ENCODE measurements at regions not wholly inside any gene's neighbourhood (a gene's known extent, or its start where the extent isn't known, plus 50 kb on each side); places are given as distances from the start of the nearest gene placed in this dataset.

DNA sequence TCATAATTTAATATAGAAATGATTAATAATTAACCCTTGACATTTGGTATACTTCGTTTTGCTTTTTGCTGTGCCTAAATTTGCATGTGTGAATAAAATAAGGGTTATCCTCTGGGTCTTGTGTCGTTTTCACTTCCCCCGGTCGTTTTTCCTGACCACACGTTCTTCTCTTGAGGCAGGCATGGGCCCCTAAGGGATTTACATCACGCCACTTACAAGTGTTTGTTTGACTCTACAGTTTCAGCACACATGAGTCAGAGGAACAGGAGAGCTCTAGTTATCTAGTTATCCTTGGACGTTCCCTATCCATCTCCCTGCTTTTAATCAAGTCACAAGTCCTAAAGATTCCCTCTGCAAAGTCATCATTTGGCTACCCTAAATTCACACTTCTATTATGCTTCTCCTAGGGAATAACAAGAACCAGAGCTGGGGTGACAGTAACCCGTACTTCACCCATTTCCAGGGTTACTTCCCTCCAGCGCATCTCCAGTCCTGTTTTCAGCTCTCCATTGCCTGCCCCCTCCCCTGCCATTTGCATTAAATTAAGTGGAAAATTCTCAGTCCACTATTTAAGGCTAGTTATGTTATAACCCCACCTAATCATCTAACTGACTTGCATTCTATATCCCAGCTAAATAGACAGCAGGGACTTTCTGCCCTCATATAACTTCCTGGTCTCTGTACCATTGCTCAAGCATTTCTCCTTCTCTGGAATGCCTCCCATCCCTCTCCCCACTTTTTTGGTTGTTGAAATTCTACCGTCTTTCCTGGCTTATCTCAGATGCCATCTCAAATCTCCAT, 206.9 kb downstream of the PTEN start:
- ChIA-PET CTCF (interaction anchor here (1.0 to 6.5 kb wide), 2 partner anchors 9 to 22 kb away, joined by 5 to 36 read pairs; no protein-coding TSS in a partner anchor), RAD21 (ENCODE audit: unreplicated experiment) (interaction anchor here (0.5 to 8.0 kb wide), 10 partner anchors 10 to 322 kb away, joined by 3 to 89 read pairs (median 7); no protein-coding TSS in a partner anchor), SMC1A (ENCODE audit: uncharacterized antibody, unreplicated experiment) (interaction anchor here (0.5 to 19.3 kb wide), 9 partner anchors 9 to 319 kb away, joined by 3 to 229 read pairs (median 6); no protein-coding TSS in a partner anchor), POLR2A (interaction anchor here (0.6 to 2.4 kb wide), 4 partner anchors 13 to 208 kb away, joined by 3 to 9 read pairs (median 6); no protein-coding TSS in a partner anchor)
- intact Hi-C loops (cut with micrococcal nuclease; ENCODE audit: unreplicated experiment) (loop anchor here (1.0 kb wide), 3 partner anchors 10 to 201 kb away; no protein-coding TSS in a partner anchor), in situ Hi-C loops (cut with MboI) (no loop called here)
- Histone ChIP-seq H3K36me3 (ENCODE audit: control insufficient read depth in 2 of 2, insufficient read depth in 2 of 2, low read length in 1 of 2) (no peaks in the 10 kb centered on the region), H2AFZ (ENCODE audit: control insufficient read depth, low read depth, low read length) (no peak overlapping the region), H3K4me2 (ENCODE audit: control insufficient read depth, insufficient read depth) (peak overlapping the region; percentile 79), H3K9ac (ENCODE audit: control insufficient read depth, insufficient read depth, low read length) (peak overlapping the region; percentile 41), H3K9me3 (replicated peaks; ENCODE audit: control insufficient read depth, insufficient read depth, low read length) (no peaks in the 10 kb centered on the region), H3K27ac (ENCODE audit: control insufficient read depth, insufficient read depth) (peak overlapping the region; percentile 73), H4K20me1 (ENCODE audit: control insufficient read depth, insufficient read depth) (no peaks in the 10 kb centered on the region), H3K27me3 (replicated peaks in 1 of 2; ENCODE audit: control insufficient read depth in 2 of 2, insufficient read depth in 2 of 2, low read length in 1 of 2) (no peaks in the 10 kb centered on the region), H3K79me2 (ENCODE audit: control insufficient read depth, insufficient read depth, low read length) (no peaks in the 10 kb centered on the region), H3K4me3 (0 out of 2 replicates have a peak overlapping the region, but pooled peaks have one; percentile 18), H3K4me1 (ENCODE audit: control insufficient read depth, insufficient read depth, low read length) (peaks cover 69% of the 10 kb centered on the region)
- ATAC-seq (peak; percentile 74), FAIRE-seq (peak; percentile 47), DNase-seq (ENCODE audit: low read depth, low spot score) (peak; percentile 92)
- BruUV-seq (replicated peaks): TSS peak; percentile 39
- WGBS (ENCODE audit: insufficient coverage, insufficient replicate concordance, low lambda C conversion rate, missing lambda C conversion rate): 19% methylated on average over 10 of the region's 10 CpGs
- peak; percentile 33; the same call in 1 of the 2 replicates for TF ChIP-seq RAD21 (IDR thresholded peaks at IDR 0.05; ENCODE audit: insufficient read depth, low read depth, low read length)
- TF ChIP-seq DPF2 (IDR thresholded peaks at IDR 0.05): peak; percentile 92
- peak; percentile 31; the same call in 1 of the 2 replicates for TF ChIP-seq RAD51 (IDR thresholded peaks at IDR 0.05)
- peak; percentile 93 for TF ChIP-seq MTA2 (IDR thresholded peaks at IDR 0.05; ENCODE audit: low read depth)
- TF ChIP-seq, protein P1, sequence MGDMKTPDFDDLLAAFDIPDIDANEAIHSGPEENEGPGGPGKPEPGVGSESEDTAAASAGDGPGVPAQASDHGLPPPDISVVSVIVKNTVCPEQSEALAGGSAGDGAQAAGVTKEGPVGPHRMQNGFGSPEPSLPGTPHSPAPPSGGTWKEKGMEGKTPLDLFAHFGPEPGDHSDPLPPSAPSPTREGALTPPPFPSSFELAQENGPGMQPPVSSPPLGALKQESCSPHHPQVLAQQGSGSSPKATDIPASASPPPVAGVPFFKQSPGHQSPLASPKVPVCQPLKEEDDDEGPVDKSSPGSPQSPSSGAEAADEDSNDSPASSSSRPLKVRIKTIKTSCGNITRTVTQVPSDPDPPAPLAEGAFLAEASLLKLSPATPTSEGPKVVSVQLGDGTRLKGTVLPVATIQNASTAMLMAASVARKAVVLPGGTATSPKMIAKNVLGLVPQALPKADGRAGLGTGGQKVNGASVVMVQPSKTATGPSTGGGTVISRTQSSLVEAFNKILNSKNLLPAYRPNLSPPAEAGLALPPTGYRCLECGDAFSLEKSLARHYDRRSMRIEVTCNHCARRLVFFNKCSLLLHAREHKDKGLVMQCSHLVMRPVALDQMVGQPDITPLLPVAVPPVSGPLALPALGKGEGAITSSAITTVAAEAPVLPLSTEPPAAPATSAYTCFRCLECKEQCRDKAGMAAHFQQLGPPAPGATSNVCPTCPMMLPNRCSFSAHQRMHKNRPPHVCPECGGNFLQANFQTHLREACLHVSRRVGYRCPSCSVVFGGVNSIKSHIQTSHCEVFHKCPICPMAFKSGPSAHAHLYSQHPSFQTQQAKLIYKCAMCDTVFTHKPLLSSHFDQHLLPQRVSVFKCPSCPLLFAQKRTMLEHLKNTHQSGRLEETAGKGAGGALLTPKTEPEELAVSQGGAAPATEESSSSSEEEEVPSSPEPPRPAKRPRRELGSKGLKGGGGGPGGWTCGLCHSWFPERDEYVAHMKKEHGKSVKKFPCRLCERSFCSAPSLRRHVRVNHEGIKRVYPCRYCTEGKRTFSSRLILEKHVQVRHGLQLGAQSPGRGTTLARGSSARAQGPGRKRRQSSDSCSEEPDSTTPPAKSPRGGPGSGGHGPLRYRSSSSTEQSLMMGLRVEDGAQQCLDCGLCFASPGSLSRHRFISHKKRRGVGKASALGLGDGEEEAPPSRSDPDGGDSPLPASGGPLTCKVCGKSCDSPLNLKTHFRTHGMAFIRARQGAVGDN (IDR thresholded peaks at IDR 0.05): 0 out of 2 replicates have a peak, but pooled peaks have one; percentile 16
- peak; percentile 98 for TF ChIP-seq FOXM1 (IDR thresholded peaks at IDR 0.05; ENCODE audit: low read depth, low read length)
- TF ChIP-seq, protein P2, sequence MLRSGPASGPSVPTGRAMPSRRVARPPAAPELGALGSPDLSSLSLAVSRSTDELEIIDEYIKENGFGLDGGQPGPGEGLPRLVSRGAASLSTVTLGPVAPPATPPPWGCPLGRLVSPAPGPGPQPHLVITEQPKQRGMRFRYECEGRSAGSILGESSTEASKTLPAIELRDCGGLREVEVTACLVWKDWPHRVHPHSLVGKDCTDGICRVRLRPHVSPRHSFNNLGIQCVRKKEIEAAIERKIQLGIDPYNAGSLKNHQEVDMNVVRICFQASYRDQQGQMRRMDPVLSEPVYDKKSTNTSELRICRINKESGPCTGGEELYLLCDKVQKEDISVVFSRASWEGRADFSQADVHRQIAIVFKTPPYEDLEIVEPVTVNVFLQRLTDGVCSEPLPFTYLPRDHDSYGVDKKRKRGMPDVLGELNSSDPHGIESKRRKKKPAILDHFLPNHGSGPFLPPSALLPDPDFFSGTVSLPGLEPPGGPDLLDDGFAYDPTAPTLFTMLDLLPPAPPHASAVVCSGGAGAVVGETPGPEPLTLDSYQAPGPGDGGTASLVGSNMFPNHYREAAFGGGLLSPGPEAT (IDR thresholded peaks at IDR 0.05; ENCODE audit: low read depth): peak; percentile 92
- peak; percentile 77; the same call in 1 of the 2 replicates for TF ChIP-seq CHD2 (IDR thresholded peaks at IDR 0.05; ENCODE audit: borderline replicate concordance, low read depth, low read length)
- peak; percentile 88 for TF ChIP-seq ATF7 (IDR thresholded peaks at IDR 0.05; ENCODE audit: low read depth)
- TF ChIP-seq NFXL1 (IDR thresholded peaks at IDR 0.05; ENCODE audit: borderline replicate concordance): no peak
- TF ChIP-seq PAX5 (IDR thresholded peaks at IDR 0.05; ENCODE audit: borderline replicate concordance, low read depth, low read length): peak; percentile 93
- TF ChIP-seq CBFB (IDR thresholded peaks at IDR 0.05; ENCODE audit: low read depth): peak; percentile 89
- TF ChIP-seq NR2C2 (IDR thresholded peaks at IDR 0.05; ENCODE audit: borderline replicate concordance, control insufficient read depth, insufficient read length, low read depth): no peak
- TF ChIP-seq, protein P3, sequence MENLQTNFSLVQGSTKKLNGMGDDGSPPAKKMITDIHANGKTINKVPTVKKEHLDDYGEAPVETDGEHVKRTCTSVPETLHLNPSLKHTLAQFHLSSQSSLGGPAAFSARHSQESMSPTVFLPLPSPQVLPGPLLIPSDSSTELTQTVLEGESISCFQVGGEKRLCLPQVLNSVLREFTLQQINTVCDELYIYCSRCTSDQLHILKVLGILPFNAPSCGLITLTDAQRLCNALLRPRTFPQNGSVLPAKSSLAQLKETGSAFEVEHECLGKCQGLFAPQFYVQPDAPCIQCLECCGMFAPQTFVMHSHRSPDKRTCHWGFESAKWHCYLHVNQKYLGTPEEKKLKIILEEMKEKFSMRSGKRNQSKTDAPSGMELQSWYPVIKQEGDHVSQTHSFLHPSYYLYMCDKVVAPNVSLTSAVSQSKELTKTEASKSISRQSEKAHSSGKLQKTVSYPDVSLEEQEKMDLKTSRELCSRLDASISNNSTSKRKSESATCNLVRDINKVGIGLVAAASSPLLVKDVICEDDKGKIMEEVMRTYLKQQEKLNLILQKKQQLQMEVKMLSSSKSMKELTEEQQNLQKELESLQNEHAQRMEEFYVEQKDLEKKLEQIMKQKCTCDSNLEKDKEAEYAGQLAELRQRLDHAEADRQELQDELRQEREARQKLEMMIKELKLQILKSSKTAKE (IDR thresholded peaks at IDR 0.05; ENCODE audit: low read depth, poor library complexity, severe bottlenecking): peak; percentile 91
- TF ChIP-seq NR2F1 (conservative IDR thresholded peaks at IDR 0.05): peak; percentile 88

Measured in GM12878 (cell line).